ENCODE measurements at regions not wholly inside any gene's neighbourhood (a gene's known extent, or its start where the extent isn't known, plus 50 kb on each side); places are given as distances from the start of the nearest gene placed in this dataset.

DNA sequence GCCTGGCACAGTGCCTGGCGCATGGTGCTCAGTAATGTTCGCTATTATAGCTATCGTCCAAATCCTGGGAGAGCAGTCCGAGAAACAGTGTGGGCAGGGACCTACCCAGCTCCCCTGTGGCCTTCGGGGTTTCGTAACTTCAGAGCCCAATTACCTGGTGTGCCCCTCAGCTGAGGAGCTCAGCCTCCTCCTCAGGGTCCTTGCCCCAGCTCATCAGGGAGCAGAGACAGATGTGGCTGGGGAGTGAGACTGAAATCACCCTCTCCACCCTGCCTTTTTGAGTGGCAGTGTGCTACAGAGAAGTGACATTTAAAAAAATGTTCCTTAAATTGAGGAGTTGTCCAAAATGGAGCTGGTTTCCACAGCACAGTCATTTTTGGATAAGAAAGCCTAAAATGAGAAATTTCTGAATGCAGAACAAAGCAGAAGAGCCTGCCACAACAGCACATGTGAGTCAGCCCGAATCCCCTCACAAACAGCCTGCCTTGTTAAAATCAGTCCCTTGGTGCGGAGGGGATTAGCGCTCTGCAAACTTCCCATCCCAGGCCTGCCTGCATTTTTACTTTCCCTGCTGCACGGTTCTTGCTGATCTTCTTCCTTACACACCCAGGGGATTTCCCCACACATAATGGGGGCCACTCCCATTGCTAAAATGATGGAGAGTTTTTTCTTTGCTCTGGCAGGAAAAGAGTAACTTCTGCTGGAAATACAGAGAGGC lies 78.1 kb upstream of the PITX1 start:
- Histone ChIP-seq H3K27me3 (ENCODE audit: control insufficient read depth, low read length) (no peaks in the 10 kb centered on the region), H3K4me2 (ENCODE audit: low read length) (no peak overlapping the region), H3K4me1 (ENCODE audit: control insufficient read depth, low read length) (peaks cover 13% of the 10 kb centered on the region), H3F3A (ENCODE audit: control insufficient read depth, insufficient read depth) (no peaks in the 10 kb centered on the region), H3K9me2 (replicated peaks; ENCODE audit: control insufficient read depth, low read length) (no peaks in the 10 kb centered on the region), H3K36me3 (ENCODE audit: control insufficient read depth, low read length) (no peaks in the 10 kb centered on the region), H4K20me1 (ENCODE audit: control insufficient read depth, insufficient read depth, low read depth, low read length) (no peaks in the 10 kb centered on the region), H3K9me3 (ENCODE audit: control insufficient read depth, insufficient read depth, low read length) (no peaks in the 10 kb centered on the region), H3K79me2 (ENCODE audit: control insufficient read depth, low read length) (no peaks in the 10 kb centered on the region), H3K27ac (ENCODE audit: low read depth, low read length) (no peak overlapping the region), H3K4me3 (ENCODE audit: low read length) (no peak overlapping the region)
- TF ChIP-seq, protein P1, sequence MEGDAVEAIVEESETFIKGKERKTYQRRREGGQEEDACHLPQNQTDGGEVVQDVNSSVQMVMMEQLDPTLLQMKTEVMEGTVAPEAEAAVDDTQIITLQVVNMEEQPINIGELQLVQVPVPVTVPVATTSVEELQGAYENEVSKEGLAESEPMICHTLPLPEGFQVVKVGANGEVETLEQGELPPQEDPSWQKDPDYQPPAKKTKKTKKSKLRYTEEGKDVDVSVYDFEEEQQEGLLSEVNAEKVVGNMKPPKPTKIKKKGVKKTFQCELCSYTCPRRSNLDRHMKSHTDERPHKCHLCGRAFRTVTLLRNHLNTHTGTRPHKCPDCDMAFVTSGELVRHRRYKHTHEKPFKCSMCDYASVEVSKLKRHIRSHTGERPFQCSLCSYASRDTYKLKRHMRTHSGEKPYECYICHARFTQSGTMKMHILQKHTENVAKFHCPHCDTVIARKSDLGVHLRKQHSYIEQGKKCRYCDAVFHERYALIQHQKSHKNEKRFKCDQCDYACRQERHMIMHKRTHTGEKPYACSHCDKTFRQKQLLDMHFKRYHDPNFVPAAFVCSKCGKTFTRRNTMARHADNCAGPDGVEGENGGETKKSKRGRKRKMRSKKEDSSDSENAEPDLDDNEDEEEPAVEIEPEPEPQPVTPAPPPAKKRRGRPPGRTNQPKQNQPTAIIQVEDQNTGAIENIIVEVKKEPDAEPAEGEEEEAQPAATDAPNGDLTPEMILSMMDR (IDR thresholded peaks at IDR 0.05; ENCODE audit: low read depth, low read length, poor library complexity, severe bottlenecking), result no peak
- no peak for TF ChIP-seq EZH2phosphoT487 (IDR thresholded peaks at IDR 0.05; ENCODE audit: borderline replicate concordance, low read length)

DNA sequence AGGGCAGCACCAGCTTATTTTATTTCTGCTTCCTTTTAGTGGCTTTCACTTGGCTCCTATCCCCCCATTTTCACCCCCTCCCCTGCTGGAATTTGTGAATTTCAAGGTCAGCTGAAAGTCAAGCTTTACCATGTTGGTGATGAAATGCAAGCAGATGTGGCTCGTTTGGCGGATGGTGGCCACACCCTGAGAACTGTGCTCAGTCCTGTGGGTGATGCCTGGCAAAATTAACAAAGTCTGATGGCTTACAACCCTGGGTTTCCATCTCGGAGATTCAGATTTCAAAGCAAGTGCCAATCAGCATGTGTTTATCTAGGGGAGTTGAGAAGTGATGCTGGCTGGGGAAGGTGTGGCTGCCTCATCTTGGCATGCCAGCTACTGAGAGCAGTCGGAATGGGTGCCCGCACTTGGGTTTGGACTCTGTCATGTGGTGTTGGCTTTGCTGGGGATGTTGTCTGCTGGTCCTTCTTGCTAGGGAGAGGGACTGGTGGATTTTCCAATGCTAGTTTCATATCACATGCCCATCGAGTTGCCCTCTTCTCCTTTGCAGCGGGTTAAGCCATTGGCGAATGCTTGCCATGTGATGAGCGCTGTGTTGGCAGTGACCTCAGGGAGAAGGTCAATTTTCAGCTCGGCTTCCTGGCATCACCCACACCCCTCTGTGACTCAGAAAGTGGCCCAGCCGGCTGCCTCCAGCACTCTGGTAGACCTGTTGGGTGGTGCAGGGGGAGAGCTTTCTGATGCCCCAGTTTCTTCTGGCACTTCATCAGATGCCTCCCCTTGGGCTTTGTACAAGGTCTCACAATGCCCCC lies 77.0 kb upstream of the PITX1 start:
- H3K4me3 ChIP-seq (ENCODE audit: low read length), result no peak overlapping the region
- H4K20me1 ChIP-seq (ENCODE audit: control insufficient read depth, insufficient read depth, low read depth, low read length), result no peaks in the 10 kb centered on the region
- no peaks in the 10 kb centered on the region for H3K79me2 ChIP-seq (ENCODE audit: control insufficient read depth, low read length)
- TF ChIP-seq EZH2phosphoT487 (IDR thresholded peaks at IDR 0.05; ENCODE audit: borderline replicate concordance, low read length), result no peak
- TF ChIP-seq, protein P1 (IDR thresholded peaks at IDR 0.05; ENCODE audit: low read depth, low read length, poor library complexity, severe bottlenecking), result no peak
- H3K27ac ChIP-seq (ENCODE audit: low read depth, low read length), result no peak overlapping the region
- peaks cover under 1% of the 10 kb centered on the region for H3K4me1 ChIP-seq (ENCODE audit: control insufficient read depth, low read length)
- H3K27me3 ChIP-seq (ENCODE audit: control insufficient read depth, low read length), result no peaks in the 10 kb centered on the region
- H3K9me2 ChIP-seq (replicated peaks; ENCODE audit: control insufficient read depth, low read length), result no peaks in the 10 kb centered on the region
- H3K36me3 ChIP-seq (ENCODE audit: control insufficient read depth, low read length), result no peaks in the 10 kb centered on the region
- no peaks in the 10 kb centered on the region for H3F3A ChIP-seq (ENCODE audit: control insufficient read depth, insufficient read depth)
- no peak overlapping the region for H3K4me2 ChIP-seq (ENCODE audit: low read length)
- H3K9me3 ChIP-seq (ENCODE audit: control insufficient read depth, insufficient read depth, low read length), result no peaks in the 10 kb centered on the region

DNA sequence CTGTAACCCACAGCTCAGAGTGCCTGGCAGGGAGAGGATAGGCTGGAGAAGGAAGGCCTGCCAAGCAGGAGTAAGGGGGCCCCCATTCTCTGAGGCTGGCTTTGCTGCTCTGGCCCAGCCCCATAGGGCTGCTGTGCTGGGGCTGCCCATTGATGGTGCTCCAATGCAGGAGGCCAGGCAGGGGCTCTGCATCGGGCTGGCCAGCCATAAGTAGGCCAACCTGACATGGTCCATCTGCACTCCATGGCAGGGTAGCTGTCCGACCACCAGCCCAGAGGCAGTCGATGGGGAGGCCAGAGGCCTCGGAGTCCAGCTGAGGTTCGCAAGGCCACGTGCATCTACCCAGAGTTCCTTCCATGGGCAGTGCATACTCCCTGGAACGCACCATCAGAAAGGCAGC lies 75.0 kb upstream of the PITX1 start:
- H3K9me3 ChIP-seq (ENCODE audit: control insufficient read depth, insufficient read depth, low read length), result no peaks in the 10 kb centered on the region
- H3K27ac ChIP-seq (ENCODE audit: low read depth, low read length), result no peak overlapping the region
- no peaks in the 10 kb centered on the region for H3K27me3 ChIP-seq (ENCODE audit: control insufficient read depth, low read length)
- no peaks in the 10 kb centered on the region for H3F3A ChIP-seq (ENCODE audit: control insufficient read depth, insufficient read depth)
- no peaks in the 10 kb centered on the region for H4K20me1 ChIP-seq (ENCODE audit: control insufficient read depth, insufficient read depth, low read depth, low read length)
- H3K79me2 ChIP-seq (ENCODE audit: control insufficient read depth, low read length), result no peaks in the 10 kb centered on the region
- no peaks in the 10 kb centered on the region for H3K9me2 ChIP-seq (replicated peaks; ENCODE audit: control insufficient read depth, low read length)
- H3K4me2 ChIP-seq (ENCODE audit: low read length), result no peak overlapping the region
- TF ChIP-seq, protein P1 (IDR thresholded peaks at IDR 0.05; ENCODE audit: low read depth, low read length, poor library complexity, severe bottlenecking), result no peak
- TF ChIP-seq EZH2phosphoT487 (IDR thresholded peaks at IDR 0.05; ENCODE audit: borderline replicate concordance, low read length), result no peak
- H3K36me3 ChIP-seq (ENCODE audit: control insufficient read depth, low read length), result no peaks in the 10 kb centered on the region
- H3K4me3 ChIP-seq (ENCODE audit: low read length), result no peak overlapping the region
- no peaks in the 10 kb centered on the region for H3K4me1 ChIP-seq (ENCODE audit: control insufficient read depth, low read length)
